Sigmoid colon (tissue), 6 donors: ENCODE measurements at regions not wholly inside any gene's neighbourhood (a gene's known extent, or its start where the extent isn't known, plus 50 kb on each side); places are given as distances from the start of the nearest gene placed in this dataset.

Experiments used
- DNase-seq: peaks from one replicate; pipeline ENCODE4 v3.0.0-alpha.2; 2019
- H3K27ac ChIP-seq, 4 donors: fragments of 200-600 bp; sonication (generic); one replicate each; pipeline ENCODE4 v1.5.1; 2016 to 2019; ENCODE audit warnings: mild to moderate bottlenecking in 1 of 4
- H3K27me3 ChIP-seq, 3 donors: fragments of 200-600 bp; sonication (generic); one replicate each; pipeline ENCODE4 v1.5.1; 2019; ENCODE audit warnings: mild to moderate bottlenecking in 1 of 3
- H3K36me3 ChIP-seq, 4 donors: fragments of 200-600 bp; sonication (generic); one replicate each; pipeline ENCODE4 v1.5.1; 2016 to 2019
- H3K4me1 ChIP-seq, 4 donors: fragments of 200-600 bp; sonication (generic); one replicate each; pipeline ENCODE4 v1.5.1; 2017 to 2019
- H3K4me3 ChIP-seq, 4 donors: fragments of 200-600 bp; sonication (generic); one replicate each; pipeline ENCODE4 v1.5.1; 2017 to 2019; ENCODE audit warnings: mild to moderate bottlenecking in 2 of 4, moderate library complexity in 1 of 4
- H3K9me3 ChIP-seq, 4 donors: fragments of 200-600 bp in 3 of 4; sonication (generic) in 3 of 4; one replicate each; pipeline versions ENCODE4 v1.5.1 to v1.6.1; 2013 to 2019
- CTCF ChIP-seq, 4 experiments: fragments of 450-650 bp in 3 of 4; fragments of 200-600 bp in 1 of 4; IDR thresholded peaks; one replicate each; pipeline ENCODE4 v1.5.1; 2016 to 2019; ENCODE audit warnings: antibody characterized with exemption in 4 of 4, mild to moderate bottlenecking in 3 of 4, moderate library complexity in 2 of 4
- EP300 ChIP-seq, 4 donors: sonication (generic); formaldehyde crosslinking; IDR thresholded peaks; one replicate each; pipeline ENCODE4 v1.6.1; 2017; ENCODE audit warnings: antibody characterized with exemption in 4 of 4
- POLR2A ChIP-seq, 2 donors: fragments of 450-650 bp; IDR thresholded peaks; one replicate each; pipeline ENCODE4 v1.6.1; 2016; ENCODE audit warnings: antibody characterized with exemption in 2 of 2, mild to moderate bottlenecking in 2 of 2, moderate library complexity in 2 of 2
- POLR2AphosphoS5 ChIP-seq, 4 donors: sonication (generic); formaldehyde crosslinking; IDR thresholded peaks; one replicate each; pipeline ENCODE4 v1.6.1; 2017; ENCODE audit warnings: antibody characterized with exemption in 4 of 4
- WGBS, 2 donors: extraction: QIAGEN DNeasy Blood & Tissue Kit; methylation state at CpG; one replicate each; pipeline ENCODE4 v1.1.7; 2013; 5-methylcytosine and 5-hydroxymethylcytosine counted together
- intact Hi-C: fragments of 100-400 bp; cut with DNase I; formaldehyde crosslinking; loops from one replicate; pipeline ENCODE4 v1.15.1; 2023
- donor health status: healthy with polysubstance abuse.
- donor health status: healthy.

GRCh38 chr2:196291426-196291825, 120.0 kb upstream of the STK17B start:
- WGBS, 2 donors = 64 to 76% methylated on average over 2 of the region's 2 CpGs
- DNase-seq = no peak
- no peak overlapping the region for H3K4me3 ChIP-seq
- no peaks in the 10 kb centered on the region for H3K27me3 ChIP-seq
- H3K36me3 ChIP-seq = no peaks in the 10 kb centered on the region
- intact Hi-C loops = loop anchor here (10.0 kb wide), 1 partner anchor 163 kb away; no protein-coding TSS in a partner anchor
- H3K9me3 ChIP-seq = no peaks in the 10 kb centered on the region
- no peaks in the 10 kb centered on the region for H3K4me1 ChIP-seq
- no peak overlapping the region for H3K27ac ChIP-seq
- TF ChIP-seq POLR2AphosphoS5 (IDR thresholded peaks at IDR 0.05) = no peak

- WGBS, 2 donors = 88 to 89% methylated on average over 16 of the region's 16 CpGs
- Histone ChIP-seq H3K9me3 (no peaks in the 10 kb centered on the region), H3K4me1 (no peaks in the 10 kb centered on the region), H3K4me3 (no peak overlapping the region), H3K27me3 (no peaks in the 10 kb centered on the region), H3K36me3 (no peaks in the 10 kb centered on the region), H3K27ac (no peak overlapping the region)
- no peak for TF ChIP-seq EP300 (IDR thresholded peaks at IDR 0.05)
- no peak for TF ChIP-seq POLR2A (IDR thresholded peaks at IDR 0.05)
- TF ChIP-seq POLR2AphosphoS5 (IDR thresholded peaks at IDR 0.05) = no peak
- no peak for TF ChIP-seq CTCF (IDR thresholded peaks at IDR 0.05)
- no peak for DNase-seq
- intact Hi-C loops = loop anchor here (10.0 kb wide), 1 partner anchor 163 kb away; no protein-coding TSS in a partner anchor
These were observed 120.8 kb upstream of the STK17B start for GRCh38 chr2:196291873-196292800.

- Histone ChIP-seq H3K4me3 (no peak overlapping the region), H3K9me3 (no peaks in the 10 kb centered on the region), H3K36me3 (no peaks in the 10 kb centered on the region), H3K27ac (no peak overlapping the region), H3K4me1 (no peaks in the 10 kb centered on the region), H3K27me3 (no peaks in the 10 kb centered on the region)
- intact Hi-C loops = loop anchor here (10.0 kb wide), 1 partner anchor 161 kb away; no protein-coding TSS in a partner anchor
- TF ChIP-seq POLR2AphosphoS5 (IDR thresholded peaks at IDR 0.05) (no peak), EP300 (IDR thresholded peaks at IDR 0.05) (no peak), POLR2A (IDR thresholded peaks at IDR 0.05) (no peak), CTCF (IDR thresholded peaks at IDR 0.05) (no peak)
- 36 to 64% methylated on average over 3 of the region's 3 CpGs for WGBS, 2 donors
- DNase-seq = no peak
These were observed 122.6 kb upstream of the STK17B start for GRCh38 chr2:196293751-196294515.

- DNase-seq = no peak
- Histone ChIP-seq H3K36me3 (no peaks in the 10 kb centered on the region), H3K4me3 (no peak overlapping the region), H3K27me3 (no peaks in the 10 kb centered on the region), H3K27ac (no peak overlapping the region), H3K9me3 (no peaks in the 10 kb centered on the region), H3K4me1 (no peaks in the 10 kb centered on the region)
- WGBS, 2 donors = 30 to 76% methylated on average over 1 of the region's 1 CpG
- TF ChIP-seq CTCF (IDR thresholded peaks at IDR 0.05) = no peak
- TF ChIP-seq POLR2A (IDR thresholded peaks at IDR 0.05) = no peak
- no peak for TF ChIP-seq POLR2AphosphoS5 (IDR thresholded peaks at IDR 0.05)
- no peak for TF ChIP-seq EP300 (IDR thresholded peaks at IDR 0.05)
- intact Hi-C loops = loop anchor here (10.0 kb wide), 1 partner anchor 160 kb away; no protein-coding TSS in a partner anchor
These were observed 123.1 kb upstream of the STK17B start for GRCh38 chr2:196294516-196294909.

- no peaks in the 10 kb centered on the region for H3K36me3 ChIP-seq
- no peaks in the 10 kb centered on the region for H3K4me1 ChIP-seq
- no peaks in the 10 kb centered on the region for H3K9me3 ChIP-seq
- no peaks in the 10 kb centered on the region for H3K27me3 ChIP-seq
- no peak overlapping the region for H3K27ac ChIP-seq
- intact Hi-C loops = loop anchor here (10.0 kb wide), 1 partner anchor 160 kb away; no protein-coding TSS in a partner anchor
- H3K4me3 ChIP-seq = no peak overlapping the region
- TF ChIP-seq EP300 (IDR thresholded peaks at IDR 0.05) (no peak), POLR2AphosphoS5 (IDR thresholded peaks at IDR 0.05) (no peak), POLR2A (IDR thresholded peaks at IDR 0.05) (no peak), CTCF (IDR thresholded peaks at IDR 0.05) (no peak)
- WGBS, 2 donors = 85 to 92% methylated on average over 1 of the region's 1 CpG
- no peak for DNase-seq
These were observed 123.6 kb upstream of the STK17B start for GRCh38 chr2:196295005-196295404.
